ENCODE measurements at regions not wholly inside any gene's neighbourhood (a gene's known extent, or its start where the extent isn't known, plus 50 kb on each side); places are given as distances from the start of the nearest gene placed in this dataset.

GRCh38 chr5:89181546-89181945, 298.6 kb upstream of the MEF2C start:
- TF ChIP-seq, protein P1, sequence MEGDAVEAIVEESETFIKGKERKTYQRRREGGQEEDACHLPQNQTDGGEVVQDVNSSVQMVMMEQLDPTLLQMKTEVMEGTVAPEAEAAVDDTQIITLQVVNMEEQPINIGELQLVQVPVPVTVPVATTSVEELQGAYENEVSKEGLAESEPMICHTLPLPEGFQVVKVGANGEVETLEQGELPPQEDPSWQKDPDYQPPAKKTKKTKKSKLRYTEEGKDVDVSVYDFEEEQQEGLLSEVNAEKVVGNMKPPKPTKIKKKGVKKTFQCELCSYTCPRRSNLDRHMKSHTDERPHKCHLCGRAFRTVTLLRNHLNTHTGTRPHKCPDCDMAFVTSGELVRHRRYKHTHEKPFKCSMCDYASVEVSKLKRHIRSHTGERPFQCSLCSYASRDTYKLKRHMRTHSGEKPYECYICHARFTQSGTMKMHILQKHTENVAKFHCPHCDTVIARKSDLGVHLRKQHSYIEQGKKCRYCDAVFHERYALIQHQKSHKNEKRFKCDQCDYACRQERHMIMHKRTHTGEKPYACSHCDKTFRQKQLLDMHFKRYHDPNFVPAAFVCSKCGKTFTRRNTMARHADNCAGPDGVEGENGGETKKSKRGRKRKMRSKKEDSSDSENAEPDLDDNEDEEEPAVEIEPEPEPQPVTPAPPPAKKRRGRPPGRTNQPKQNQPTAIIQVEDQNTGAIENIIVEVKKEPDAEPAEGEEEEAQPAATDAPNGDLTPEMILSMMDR (IDR thresholded peaks at IDR 0.05), result no peak
- TF ChIP-seq EP300 (IDR thresholded peaks at IDR 0.05) (no peak), POLR2A (IDR thresholded peaks at IDR 0.05) (no peak)
